Thyroid gland (tissue), 4 donors: ENCODE measurements at regions not wholly inside any gene's neighbourhood (a gene's known extent, or its start where the extent isn't known, plus 50 kb on each side); places are given as distances from the start of the nearest gene placed in this dataset.

Experiments used
- CTCF ChIP-seq, 6 experiments: fragments of 200-600 bp in 3 of 6; fragments of 450-650 bp in 3 of 6; sonication (generic) in 3 of 6; IDR thresholded peaks; one replicate each; pipeline ENCODE4 v1.5.1; 2016 to 2019; ENCODE audit warnings: antibody characterized with exemption in 6 of 6, mild to moderate bottlenecking in 2 of 6, inconsistent platforms in 1 of 6, moderate library complexity in 1 of 6
- POLR2A ChIP-seq, 2 donors: fragments of 450-650 bp; IDR thresholded peaks; one replicate each; pipeline ENCODE4 v1.6.1; 2017; ENCODE audit warnings: antibody characterized with exemption in 2 of 2, mild to moderate bottlenecking in 2 of 2, moderate library complexity in 1 of 2

- TF ChIP-seq CTCF (IDR thresholded peaks at IDR 0.05) = no peak
- no peak for TF ChIP-seq POLR2A (IDR thresholded peaks at IDR 0.05)
Measured at GRCh38 chr10:35881320-35881719, 239.2 kb upstream of the FZD8 start.
